Right lobe of liver (tissue), 4 donors: ENCODE measurements at regions not wholly inside any gene's neighbourhood (a gene's known extent, or its start where the extent isn't known, plus 50 kb on each side); places are given as distances from the start of the nearest gene placed in this dataset.

Experiments used
- POLR2A ChIP-seq: fragments of 450-650 bp; IDR thresholded peaks from one replicate; pipeline ENCODE4 v1.6.1; 2017; ENCODE audit warnings: antibody characterized with exemption, mild to moderate bottlenecking
- TF ChIP-seq, protein P1 (sequence below), 4 donors: fragments of 200-600 bp in 3 of 4; fragments of 450-650 bp in 1 of 4; IDR thresholded peaks; one replicate each; pipeline versions ENCODE4 v1.5.1 to v1.8.0; 2016 to 2022; ENCODE audit warnings: antibody characterized with exemption in 4 of 4, mild to moderate bottlenecking in 2 of 4
- donor health status: DM: no; HTN: no; CAD: no.
- donor health status: DM: no; HTN: no; CAD: no.
- donor health status: DM: no; HTN: yes; CAD: no.

DNA sequence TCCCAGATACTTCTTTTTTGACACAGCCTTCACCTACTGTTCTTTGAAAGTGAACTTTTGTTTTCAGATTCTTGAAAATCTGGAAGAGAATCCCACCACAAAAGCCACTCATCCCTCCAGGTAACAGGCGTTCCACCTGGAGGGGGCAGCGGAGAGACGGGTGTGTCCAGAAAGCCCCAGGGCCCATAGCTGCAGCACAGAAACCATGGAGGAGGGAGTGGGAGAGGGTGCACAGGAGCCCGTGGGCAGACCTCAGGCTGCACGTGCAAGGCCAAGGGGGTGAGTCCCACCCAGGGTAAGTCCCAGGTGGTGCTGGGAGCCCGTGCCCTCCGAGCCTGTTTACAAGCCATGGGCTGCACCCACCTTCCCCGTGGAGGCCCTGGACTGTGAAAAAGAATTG is 86.5 kb downstream of the PSMG1 start:
- no peak for TF ChIP-seq POLR2A
- TF ChIP-seq, protein P1, sequence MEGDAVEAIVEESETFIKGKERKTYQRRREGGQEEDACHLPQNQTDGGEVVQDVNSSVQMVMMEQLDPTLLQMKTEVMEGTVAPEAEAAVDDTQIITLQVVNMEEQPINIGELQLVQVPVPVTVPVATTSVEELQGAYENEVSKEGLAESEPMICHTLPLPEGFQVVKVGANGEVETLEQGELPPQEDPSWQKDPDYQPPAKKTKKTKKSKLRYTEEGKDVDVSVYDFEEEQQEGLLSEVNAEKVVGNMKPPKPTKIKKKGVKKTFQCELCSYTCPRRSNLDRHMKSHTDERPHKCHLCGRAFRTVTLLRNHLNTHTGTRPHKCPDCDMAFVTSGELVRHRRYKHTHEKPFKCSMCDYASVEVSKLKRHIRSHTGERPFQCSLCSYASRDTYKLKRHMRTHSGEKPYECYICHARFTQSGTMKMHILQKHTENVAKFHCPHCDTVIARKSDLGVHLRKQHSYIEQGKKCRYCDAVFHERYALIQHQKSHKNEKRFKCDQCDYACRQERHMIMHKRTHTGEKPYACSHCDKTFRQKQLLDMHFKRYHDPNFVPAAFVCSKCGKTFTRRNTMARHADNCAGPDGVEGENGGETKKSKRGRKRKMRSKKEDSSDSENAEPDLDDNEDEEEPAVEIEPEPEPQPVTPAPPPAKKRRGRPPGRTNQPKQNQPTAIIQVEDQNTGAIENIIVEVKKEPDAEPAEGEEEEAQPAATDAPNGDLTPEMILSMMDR (IDR thresholded peaks at IDR 0.05): no peak
